Natural killer cell treated with Interleukin-12 subunit alpha and Interleukin-12 subunit beta and Interleukin-15 and Interleukin-18, amount 100 ng/mL, for 72 hours (primary cell): ENCODE measurements at regions not wholly inside any gene's neighbourhood (a gene's known extent, or its start where the extent isn't known, plus 50 kb on each side); places are given as distances from the start of the nearest gene placed in this dataset.
A peak's percentile ranks its signal among the peaks of the same experiment; 100 is the strongest.

ENCODE experiments used
- ATAC-seq, 2 donors: fragments of 150-1000 bp; cut with Tn5 transposase in 1 of 2; sonication (Bioruptor Pico), chemical (Tn5 transposase) in 1 of 2; 2 replicates each; pipeline ENCODE4 v1.10.0; 2021
- DNase-seq: peaks from one replicate; pipeline ENCODE4 v3.0.0; 2022; ENCODE audit warnings: low spot score
- H3K27ac Mint-ChIP-seq, 2 donors: 1 replicate in 1 of 2; 2 replicates in 1 of 2; pipeline ENCODE4 v1.8.0; 2022; ENCODE audit warnings: mixed read lengths in 2 of 2, mild to moderate bottlenecking in 1 of 2, moderate library complexity in 1 of 2
- H3K27me3 Mint-ChIP-seq, 2 donors: 1 replicate in 1 of 2; 2 replicates in 1 of 2; pipeline ENCODE4 v1.8.0; 2022; ENCODE audit warnings: mixed read lengths in 2 of 2
- H3K36me3 Mint-ChIP-seq: one replicate; pipeline ENCODE4 v1.8.0; 2022; ENCODE audit warnings: mixed read lengths
- H3K4me1 Mint-ChIP-seq, 2 donors: 1 replicate in 1 of 2; 2 replicates in 1 of 2; pipeline ENCODE4 v1.8.0; 2022; ENCODE audit warnings: low read depth in 2 of 2, mixed read lengths in 2 of 2, mild to moderate bottlenecking in 1 of 2
- H3K4me3 Mint-ChIP-seq: one replicate; pipeline ENCODE4 v1.8.0; 2022; ENCODE audit warnings: mixed read lengths
- H3K9me3 Mint-ChIP-seq: 2 replicates; pipeline ENCODE4 v1.8.0; 2022; ENCODE audit warnings: mixed read lengths

DNA sequence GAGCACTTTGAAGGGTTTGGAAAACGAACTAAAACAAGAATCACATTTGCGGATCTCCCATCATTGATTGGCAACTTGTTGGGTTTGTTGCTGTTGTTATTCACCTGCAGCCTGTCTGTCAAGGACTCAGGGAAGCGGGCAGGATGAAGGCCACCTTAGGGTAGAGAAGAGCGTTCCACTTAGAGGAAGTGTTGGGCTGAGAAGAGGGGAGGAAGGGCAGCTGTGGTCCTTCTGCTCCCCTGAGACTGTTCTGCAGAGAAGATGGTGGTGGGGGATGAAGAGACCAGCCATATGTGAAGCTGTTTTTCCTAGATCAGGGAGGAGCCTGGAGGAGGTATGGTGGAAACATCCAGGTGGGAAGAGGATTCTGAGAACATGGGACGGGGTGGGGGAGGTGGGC, 70.6 kb upstream of the CPEB4 start:
- Mint-ChIP-seq H3K27me3 (peaks cover 14 to 23% of the 10 kb centered on the region in 2 donors), H3K9me3 (no peaks in the 10 kb centered on the region), H3K36me3 (no peaks in the 10 kb centered on the region), H3K4me3 (no peak overlapping the region), H3K4me1 (peaks cover 5 to 6% of the 10 kb centered on the region in 2 donors), H3K27ac (no peak overlapping the region)
- DNase-seq, result no peak
- no peak for ATAC-seq

GRCh38 chr5:173819521-173819920, 68.6 kb upstream of the CPEB4 start:
- Mint-ChIP-seq H3K36me3 (no peaks in the 10 kb centered on the region), H3K9me3 (no peaks in the 10 kb centered on the region), H3K27me3 (peaks cover 9 to 17% of the 10 kb centered on the region in 2 donors), H3K27ac (no peak overlapping the region), H3K4me1 (peaks cover 5 to 6% of the 10 kb centered on the region in 2 donors), H3K4me3 (no peak overlapping the region)
- ATAC-seq (no peak), DNase-seq (no peak)

GRCh38 chr5:173823274-173823644, 64.9 kb upstream of the CPEB4 start:
- ATAC-seq (no peak), DNase-seq (no peak)
- Mint-ChIP-seq H3K4me1 (peaks cover 5 to 6% of the 10 kb centered on the region in 2 donors), H3K27me3 (peaks cover 0 to 6% of the 10 kb centered on the region in 2 donors), H3K4me3 (no peak overlapping the region), H3K27ac (no peak overlapping the region), H3K36me3 (no peaks in the 10 kb centered on the region), H3K9me3 (no peaks in the 10 kb centered on the region)

DNA sequence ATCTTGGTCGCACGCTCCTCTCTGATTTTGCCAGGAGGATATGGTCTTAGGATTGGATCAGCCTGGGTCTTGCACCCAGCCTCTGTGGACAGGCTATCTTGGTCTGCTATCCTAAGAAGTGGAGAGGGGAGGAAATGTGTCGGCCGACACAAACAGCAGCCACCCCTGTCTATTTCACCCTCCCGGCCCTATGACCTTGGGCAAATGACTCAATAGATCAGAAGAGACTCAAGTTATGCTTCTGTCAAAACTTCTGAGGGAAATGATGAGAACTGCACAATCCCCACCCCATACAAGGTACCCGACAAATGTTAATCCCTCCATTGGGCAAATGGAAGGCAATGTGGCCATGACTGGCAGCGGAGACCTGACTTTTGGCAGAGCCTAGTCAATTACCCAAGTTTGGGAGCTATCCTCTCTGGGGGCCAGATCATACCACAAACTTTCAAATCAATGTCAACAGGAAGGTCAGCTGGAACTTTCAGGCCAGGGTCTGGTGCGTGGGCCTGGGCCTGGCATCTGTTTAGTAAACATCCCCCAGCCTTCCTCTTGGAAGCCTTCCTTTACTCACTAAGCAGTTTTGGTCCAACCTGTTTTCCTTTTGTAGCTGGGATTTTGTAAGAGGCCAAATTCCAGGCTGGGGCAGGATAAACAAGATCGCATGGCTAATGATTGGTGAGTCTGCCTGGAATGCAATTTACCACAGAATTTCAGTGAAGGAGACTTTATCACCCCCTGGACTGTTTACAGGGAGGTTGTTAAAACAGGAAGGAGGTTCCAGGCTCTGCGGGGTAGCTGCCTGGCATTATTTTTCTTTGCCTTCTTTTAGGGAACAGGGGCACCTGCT, 64.2 kb upstream of the CPEB4 start:
- Mint-ChIP-seq H3K27ac (no peak overlapping the region), H3K9me3 (no peaks in the 10 kb centered on the region), H3K36me3 (no peaks in the 10 kb centered on the region), H3K27me3 (peaks cover 0 to 6% of the 10 kb centered on the region in 2 donors), H3K4me1 (peaks cover 5 to 6% of the 10 kb centered on the region in 2 donors), H3K4me3 (no peak overlapping the region)
- DNase-seq, result no peak
- ATAC-seq, result no peak

DNA sequence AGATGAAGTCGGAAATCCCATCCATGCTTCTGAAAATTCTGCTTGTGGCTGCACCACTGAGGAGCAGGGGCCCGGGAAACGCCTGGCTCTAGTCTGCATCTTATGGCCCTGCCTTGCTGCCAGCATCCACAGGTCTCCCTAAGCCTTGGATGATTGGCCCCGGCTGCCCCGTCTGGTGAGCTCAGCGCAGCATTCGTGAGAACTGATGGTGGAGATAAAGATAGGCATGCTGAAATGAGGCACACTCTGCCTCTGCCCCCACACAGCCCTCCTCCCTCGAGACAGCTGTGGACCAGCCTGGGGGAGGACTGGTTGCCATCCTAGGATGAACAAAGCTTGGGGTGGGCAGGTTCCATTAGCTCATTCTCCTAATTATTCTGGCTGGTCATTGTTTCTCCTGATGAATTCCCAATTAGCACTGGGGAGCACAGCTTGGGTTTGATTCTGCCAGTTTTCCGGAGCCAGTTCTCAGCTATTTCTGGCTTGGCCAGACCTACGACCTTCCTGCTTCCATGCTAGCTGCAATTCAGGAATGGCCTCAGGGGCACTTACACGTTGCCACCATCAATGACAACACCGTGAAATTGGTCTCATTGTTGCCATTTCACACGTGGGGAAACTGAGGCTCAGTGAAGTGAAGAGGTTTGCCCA, 62.8 kb upstream of the CPEB4 start:
- peaks cover 5 to 6% of the 10 kb centered on the region in 2 donors for H3K4me1 Mint-ChIP-seq
- ATAC-seq, result peak in 1 of 2 donors; percentile 29
- H3K36me3 Mint-ChIP-seq, result no peaks in the 10 kb centered on the region
- no peak overlapping the region for H3K4me3 Mint-ChIP-seq
- DNase-seq, result no peak
- no peak overlapping the region for H3K27ac Mint-ChIP-seq
- H3K9me3 Mint-ChIP-seq, result no peaks in the 10 kb centered on the region
- H3K27me3 Mint-ChIP-seq, result peaks cover 5 to 6% of the 10 kb centered on the region in 2 donors

DNA sequence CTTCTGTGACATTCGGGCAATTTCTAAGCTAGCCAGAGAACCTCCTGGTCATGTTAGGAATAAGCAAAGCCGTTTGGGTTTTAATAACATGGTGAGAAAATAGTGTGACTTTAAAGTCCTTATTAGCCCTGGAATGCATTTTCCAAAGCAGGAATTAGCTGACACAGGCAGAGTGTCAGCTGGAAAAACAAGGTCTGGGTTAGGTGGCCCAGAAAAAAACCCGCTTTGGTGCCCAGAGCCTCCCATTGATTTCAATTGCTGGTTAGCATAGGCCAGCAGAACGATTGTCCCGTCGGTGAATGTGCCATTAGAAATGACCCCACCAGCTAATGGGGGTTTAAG, 62.1 kb upstream of the CPEB4 start:
- H3K9me3 Mint-ChIP-seq, result no peaks in the 10 kb centered on the region
- H3K36me3 Mint-ChIP-seq, result no peaks in the 10 kb centered on the region
- ATAC-seq, result no peak
- no peak overlapping the region for H3K27ac Mint-ChIP-seq
- peaks cover 5 to 6% of the 10 kb centered on the region in 2 donors for H3K27me3 Mint-ChIP-seq
- peaks cover 4% of the 10 kb centered on the region in 2 donors for H3K4me1 Mint-ChIP-seq
- no peak overlapping the region for H3K4me3 Mint-ChIP-seq
- no peak for DNase-seq

- ATAC-seq, result no peak
- no peak for DNase-seq
- Mint-ChIP-seq H3K4me3 (no peak overlapping the region), H3K9me3 (no peaks in the 10 kb centered on the region), H3K27ac (no peak overlapping the region), H3K36me3 (no peaks in the 10 kb centered on the region), H3K4me1 (no peaks in the 10 kb centered on the region), H3K27me3 (peaks cover 5 to 6% of the 10 kb centered on the region in 2 donors)
Observed at GRCh38 chr5:173826428-173827350, 61.5 kb upstream of the CPEB4 start.

- Mint-ChIP-seq H3K4me3 (no peak overlapping the region), H3K36me3 (no peaks in the 10 kb centered on the region), H3K27me3 (peaks cover 6 to 8% of the 10 kb centered on the region in 2 donors), H3K27ac (no peak overlapping the region), H3K9me3 (no peaks in the 10 kb centered on the region), H3K4me1 (no peaks in the 10 kb centered on the region)
- ATAC-seq (no peak), DNase-seq (no peak)
Observed at GRCh38 chr5:173828952-173829351, 59.2 kb upstream of the CPEB4 start.

DNA sequence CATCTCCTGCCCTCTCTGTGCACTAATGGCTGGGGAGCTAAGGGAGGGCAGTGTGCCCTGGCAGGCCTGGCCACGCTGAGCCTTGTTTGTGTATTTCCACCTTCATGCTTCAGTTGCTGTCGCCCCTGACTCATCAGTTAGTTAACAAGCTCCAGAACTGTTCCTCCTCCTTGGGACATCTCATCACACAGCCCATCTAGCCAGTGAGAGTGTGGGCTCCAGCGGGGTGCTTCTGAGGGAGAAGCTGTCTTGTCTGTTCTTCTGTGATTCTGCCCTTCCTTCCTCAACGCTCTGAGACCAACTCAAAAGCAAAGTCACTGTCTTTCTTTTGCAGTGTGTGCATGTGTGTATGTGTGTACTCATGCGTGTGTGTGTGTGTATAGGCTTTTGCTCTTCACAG, 58.3 kb upstream of the CPEB4 start:
- Mint-ChIP-seq H3K27me3 (peaks cover 6 to 8% of the 10 kb centered on the region in 2 donors), H3K36me3 (no peaks in the 10 kb centered on the region), H3K4me1 (no peaks in the 10 kb centered on the region), H3K9me3 (no peaks in the 10 kb centered on the region), H3K4me3 (no peak overlapping the region), H3K27ac (no peak overlapping the region)
- DNase-seq (no peak), ATAC-seq (no peak)

DNA sequence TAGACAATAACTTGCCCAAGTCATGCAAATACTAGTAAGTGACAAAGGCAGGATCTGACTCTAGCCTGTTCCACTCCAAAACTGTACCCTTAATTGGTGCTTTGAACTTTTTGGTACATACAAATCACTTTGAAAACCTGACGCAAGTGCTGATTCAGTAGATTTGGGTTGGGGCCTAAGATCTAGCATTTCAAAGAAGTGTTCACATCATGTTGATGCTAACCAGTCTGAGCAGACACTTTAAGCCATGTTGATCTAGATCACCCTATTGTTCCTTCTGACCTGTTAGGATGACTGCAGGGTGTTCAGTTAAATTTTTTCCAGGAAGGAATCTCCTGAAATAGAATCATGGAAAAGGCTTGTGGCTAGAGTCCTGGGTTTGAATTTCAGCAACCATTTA, 57.7 kb upstream of the CPEB4 start:
- Mint-ChIP-seq H3K27me3 (peaks cover 6 to 8% of the 10 kb centered on the region in 2 donors), H3K4me3 (no peak overlapping the region), H3K27ac (no peak overlapping the region), H3K36me3 (no peaks in the 10 kb centered on the region), H3K9me3 (no peaks in the 10 kb centered on the region), H3K4me1 (no peaks in the 10 kb centered on the region)
- ATAC-seq (no peak), DNase-seq (no peak)

GRCh38 chr5:173831196-173831914, 56.8 kb upstream of the CPEB4 start:
- Mint-ChIP-seq H3K27ac (no peak overlapping the region), H3K36me3 (no peaks in the 10 kb centered on the region), H3K4me1 (no peaks in the 10 kb centered on the region), H3K4me3 (no peak overlapping the region), H3K27me3 (peaks cover 6 to 8% of the 10 kb centered on the region in 2 donors), H3K9me3 (no peaks in the 10 kb centered on the region)
- ATAC-seq (no peak), DNase-seq (no peak)

DNA sequence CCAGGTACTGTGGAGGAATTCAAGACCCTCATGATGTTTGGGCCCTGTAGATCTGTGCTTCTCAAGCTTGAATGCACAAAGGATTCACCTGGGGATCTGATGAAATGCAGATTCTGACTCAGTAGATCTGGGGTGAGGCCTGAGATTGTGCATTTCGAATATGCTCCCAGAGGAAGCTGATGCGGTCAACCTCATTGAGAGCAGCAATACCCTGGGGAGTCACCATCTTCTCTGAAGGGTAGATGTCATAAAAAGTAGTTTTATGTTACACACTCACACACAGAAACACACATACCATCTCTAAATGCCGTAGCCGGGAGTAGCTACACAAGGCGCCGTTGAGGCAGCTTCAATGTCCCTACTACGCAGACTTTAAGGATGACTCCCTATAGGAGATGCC, 55.8 kb upstream of the CPEB4 start:
- ATAC-seq (no peak), DNase-seq (no peak)
- Mint-ChIP-seq H3K9me3 (no peaks in the 10 kb centered on the region), H3K27ac (no peak overlapping the region), H3K4me1 (no peaks in the 10 kb centered on the region), H3K36me3 (no peaks in the 10 kb centered on the region), H3K27me3 (peaks cover 6 to 8% of the 10 kb centered on the region in 2 donors), H3K4me3 (no peak overlapping the region)

GRCh38 chr5:173833196-173833985, 54.8 kb upstream of the CPEB4 start:
- peaks cover 0 to 8% of the 10 kb centered on the region in 2 donors for H3K27me3 Mint-ChIP-seq

More at GRCh38 chr5:173833196-173833985, 54.8 kb upstream of the CPEB4 start:
- DNase-seq (no peak), ATAC-seq (no peak)
- no peak overlapping the region for H3K27ac Mint-ChIP-seq
- H3K4me3 Mint-ChIP-seq, result no peak overlapping the region
- no peaks in the 10 kb centered on the region for H3K9me3 Mint-ChIP-seq
- no peaks in the 10 kb centered on the region for H3K36me3 Mint-ChIP-seq
- no peaks in the 10 kb centered on the region for H3K4me1 Mint-ChIP-seq
